BE2C (cell line): ENCODE measurements at regions not wholly inside any gene's neighbourhood (a gene's known extent, or its start where the extent isn't known, plus 50 kb on each side); places are given as distances from the start of the nearest gene placed in this dataset.

Experiments
- DNase-seq: peaks from one replicate; pipeline ENCODE4 v3.0.0-alpha.2; 2020
- H3K27me3 ChIP-seq: fragments of 250-450 bp; sonication (Bioruptor Pico); 2 replicates; pipeline ENCODE4 v1.5.1; 2020; ENCODE audit warnings: mild to moderate bottlenecking
- H3K36me3 ChIP-seq: fragments of 250-450 bp; sonication (Bioruptor Pico); 2 replicates; pipeline ENCODE4 v1.5.1; 2020; ENCODE audit warnings: mild to moderate bottlenecking
- H3K4me1 ChIP-seq: fragments of 250-450 bp; sonication (Bioruptor Pico); 2 replicates; pipeline ENCODE4 v1.5.1; 2020
- H3K4me3 ChIP-seq: 2 replicates; pipeline ENCODE4 v1.5.1; 2011; ENCODE audit warnings: low read depth, low read length
- H3K9me3 ChIP-seq: fragments of 250-450 bp; sonication (Bioruptor Pico); 2 replicates; pipeline ENCODE4 v1.5.1; 2020
- TF ChIP-seq, protein P1 (sequence below): IDR thresholded peaks from 2 replicates; pipeline ENCODE4 v1.5.1; 2012; ENCODE audit warnings: mild to moderate bottlenecking, low read depth, low read length

- TF ChIP-seq, protein P1, sequence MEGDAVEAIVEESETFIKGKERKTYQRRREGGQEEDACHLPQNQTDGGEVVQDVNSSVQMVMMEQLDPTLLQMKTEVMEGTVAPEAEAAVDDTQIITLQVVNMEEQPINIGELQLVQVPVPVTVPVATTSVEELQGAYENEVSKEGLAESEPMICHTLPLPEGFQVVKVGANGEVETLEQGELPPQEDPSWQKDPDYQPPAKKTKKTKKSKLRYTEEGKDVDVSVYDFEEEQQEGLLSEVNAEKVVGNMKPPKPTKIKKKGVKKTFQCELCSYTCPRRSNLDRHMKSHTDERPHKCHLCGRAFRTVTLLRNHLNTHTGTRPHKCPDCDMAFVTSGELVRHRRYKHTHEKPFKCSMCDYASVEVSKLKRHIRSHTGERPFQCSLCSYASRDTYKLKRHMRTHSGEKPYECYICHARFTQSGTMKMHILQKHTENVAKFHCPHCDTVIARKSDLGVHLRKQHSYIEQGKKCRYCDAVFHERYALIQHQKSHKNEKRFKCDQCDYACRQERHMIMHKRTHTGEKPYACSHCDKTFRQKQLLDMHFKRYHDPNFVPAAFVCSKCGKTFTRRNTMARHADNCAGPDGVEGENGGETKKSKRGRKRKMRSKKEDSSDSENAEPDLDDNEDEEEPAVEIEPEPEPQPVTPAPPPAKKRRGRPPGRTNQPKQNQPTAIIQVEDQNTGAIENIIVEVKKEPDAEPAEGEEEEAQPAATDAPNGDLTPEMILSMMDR = no peak
- Histone ChIP-seq H3K4me1 (no peaks in the 10 kb centered on the region), H3K27me3 (peaks cover 2% of the 10 kb centered on the region; the same call in 1 of the 2 replicates), H3K4me3 (no peak overlapping the region), H3K36me3 (no peaks in the 10 kb centered on the region), H3K9me3 (peaks cover 3% of the 10 kb centered on the region; the same call in 1 of the 2 replicates)
- no peak for DNase-seq
Observed at GRCh38 chr6:20310185-20310584, 91.5 kb upstream of the E2F3 start.

GRCh38 chr6:20312606-20313005, 89.1 kb upstream of the E2F3 start:
- H3K9me3 ChIP-seq = peaks cover 3% of the 10 kb centered on the region; the same call in 1 of the 2 replicates
- H3K27me3 ChIP-seq = peaks cover 2% of the 10 kb centered on the region; the same call in 1 of the 2 replicates
- H3K36me3 ChIP-seq = no peaks in the 10 kb centered on the region
- no peak for DNase-seq
- no peaks in the 10 kb centered on the region for H3K4me1 ChIP-seq
- H3K4me3 ChIP-seq = no peak overlapping the region
- TF ChIP-seq, protein P1 = no peak

DNA sequence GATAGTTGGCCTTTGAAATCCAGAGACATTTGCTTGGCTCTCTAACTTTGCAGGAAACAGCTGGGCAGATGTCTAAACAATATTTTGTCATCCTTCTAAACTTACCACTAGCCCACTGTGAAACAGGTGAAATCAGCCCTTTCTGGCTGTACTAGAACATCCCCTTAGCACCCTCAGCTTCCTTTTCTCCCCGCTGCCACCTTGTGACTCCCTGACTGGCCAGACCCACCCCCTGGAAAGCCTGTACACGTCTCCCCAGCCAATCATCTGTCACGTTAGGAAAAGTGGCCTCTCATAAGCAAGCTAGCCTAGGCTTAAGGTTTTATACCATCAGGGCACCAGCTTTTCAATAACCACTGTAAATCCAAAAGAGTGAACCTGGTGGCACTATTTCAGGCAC, 88.6 kb upstream of the E2F3 start:
- no peaks in the 10 kb centered on the region for H3K36me3 ChIP-seq
- TF ChIP-seq, protein P1 = no peak
- no peak overlapping the region for H3K4me3 ChIP-seq
- H3K9me3 ChIP-seq = peaks cover 3% of the 10 kb centered on the region; the same call in 1 of the 2 replicates
- peaks cover 2% of the 10 kb centered on the region; the same call in 1 of the 2 replicates for H3K27me3 ChIP-seq
- DNase-seq = no peak
- no peaks in the 10 kb centered on the region for H3K4me1 ChIP-seq

DNA sequence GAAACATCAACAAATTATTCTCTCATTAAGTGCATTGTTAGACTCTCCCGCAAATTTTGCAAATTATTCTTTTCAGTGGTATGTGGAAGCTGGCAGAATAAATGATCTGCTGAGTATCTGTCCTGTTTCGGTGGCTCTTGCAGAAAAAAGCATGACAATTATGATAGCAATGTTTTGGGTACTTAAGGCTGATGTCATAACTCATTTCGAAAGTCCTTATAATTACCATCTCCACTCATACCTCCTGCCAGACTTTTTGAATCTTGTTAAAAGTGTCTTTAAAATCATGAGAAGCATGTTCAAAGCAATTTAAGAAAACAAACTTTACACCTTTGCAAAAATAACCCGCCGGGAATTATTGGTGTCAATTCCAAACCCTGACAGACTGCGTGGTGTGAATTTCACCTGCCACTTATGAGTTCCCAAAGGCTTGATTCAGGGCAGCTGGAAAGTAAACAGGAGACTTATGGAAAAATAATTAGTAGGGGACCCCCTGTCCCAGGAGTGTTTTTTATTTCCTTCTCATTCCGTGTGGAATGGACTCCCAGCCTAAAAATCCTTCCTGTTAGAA, 87.6 kb upstream of the E2F3 start:
- TF ChIP-seq, protein P1 = no peak
- no peak for DNase-seq
- no peak overlapping the region for H3K4me3 ChIP-seq

GRCh38 chr6:20314866-20315845, 86.5 kb upstream of the E2F3 start:
- no peak for DNase-seq

More for the DNA sequence above, 87.6 kb upstream of the E2F3 start:
- Histone ChIP-seq H3K9me3 (peaks cover 3% of the 10 kb centered on the region; the same call in 1 of the 2 replicates), H3K27me3 (peaks cover 2% of the 10 kb centered on the region; the same call in 1 of the 2 replicates), H3K36me3 (no peaks in the 10 kb centered on the region), H3K4me1 (no peaks in the 10 kb centered on the region)

More at GRCh38 chr6:20314866-20315845, 86.5 kb upstream of the E2F3 start:
- Histone ChIP-seq H3K27me3 (peaks cover 2% of the 10 kb centered on the region; the same call in 1 of the 2 replicates), H3K4me3 (no peak overlapping the region), H3K9me3 (peaks cover under 1% of the 10 kb centered on the region; the same call in 1 of the 2 replicates), H3K4me1 (no peaks in the 10 kb centered on the region), H3K36me3 (no peaks in the 10 kb centered on the region)
- TF ChIP-seq, protein P1 = no peak
